EL (cell line): ENCODE measurements at regions not wholly inside any gene's neighbourhood (a gene's known extent, or its start where the extent isn't known, plus 50 kb on each side); places are given as distances from the start of the nearest gene placed in this dataset.

ENCODE experiments used
- DNase-seq: peaks from one replicate; pipeline ENCODE4 v3.0.0-alpha.2; 2016

GRCh38 chr11:33615751-33616150, 84.9 kb downstream of the C11orf91 start:
- no peak for DNase-seq

- DNase-seq: no peak
Measured at GRCh38 chr11:33613404-33613803, 87.2 kb downstream of the C11orf91 start.

- DNase-seq: no peak
Measured at GRCh38 chr11:33610903-33611302, 89.7 kb downstream of the C11orf91 start.

- DNase-seq: no peak
Measured at GRCh38 chr11:33608386-33608785, 92.2 kb downstream of the C11orf91 start.

- peak; percentile 15 for DNase-seq
Measured at GRCh38 chr11:33606762-33607161, 93.9 kb downstream of the C11orf91 start.

- DNase-seq: no peak
Measured at GRCh38 chr11:33605703-33606102, 94.9 kb downstream of the C11orf91 start.

- no peak for DNase-seq
Measured at GRCh38 chr11:33598426-33599069, 102.1 kb downstream of the C11orf91 start.

- no peak for DNase-seq
Measured at GRCh38 chr11:33594188-33594587, 106.4 kb downstream of the C11orf91 start.

- DNase-seq: no peak
Measured at GRCh38 chr11:33590441-33590840, 110.2 kb downstream of the C11orf91 start.

- no peak for DNase-seq
Measured at GRCh38 chr11:33588056-33588455, 112.6 kb downstream of the C11orf91 start.

GRCh38 chr11:33585586-33586209, 114.9 kb downstream of the C11orf91 start:
- DNase-seq: no peak

- no peak for DNase-seq
Measured at GRCh38 chr11:33582636-33583325, 117.8 kb downstream of the C11orf91 start.

- DNase-seq: no peak
Measured at GRCh38 chr11:33579101-33579500, 121.5 kb downstream of the C11orf91 start.

GRCh38 chr11:33577204-33577603, 123.4 kb downstream of the C11orf91 start:
- no peak for DNase-seq

- no peak for DNase-seq
Measured at GRCh38 chr11:33575311-33575710, 125.3 kb downstream of the C11orf91 start.

GRCh38 chr11:33574331-33574730, 126.3 kb downstream of the C11orf91 start:
- DNase-seq: no peak

- DNase-seq: no peak
Measured at GRCh38 chr11:33569333-33569732, 131.3 kb downstream of the C11orf91 start.

- no peak for DNase-seq
Measured at GRCh38 chr11:33567004-33567403, 133.6 kb downstream of the C11orf91 start.

- DNase-seq: no peak
Measured at GRCh38 chr11:33564856-33565453, 135.7 kb downstream of the C11orf91 start.

- DNase-seq: no peak
Measured at GRCh38 chr11:33560729-33561128, 139.9 kb downstream of the C11orf91 start.

GRCh38 chr11:33559567-33559966, 141.1 kb downstream of the C11orf91 start:
- DNase-seq: no peak

- DNase-seq: no peak
Measured at GRCh38 chr11:33558097-33558496, 142.5 kb downstream of the C11orf91 start.

GRCh38 chr11:33557201-33557600, 143.4 kb downstream of the C11orf91 start:
- DNase-seq: peak; percentile 85

GRCh38 chr11:33554219-33554618, 146.4 kb downstream of the C11orf91 start:
- no peak for DNase-seq
